Psoas muscle (tissue), 7 donors: ENCODE measurements at regions not wholly inside any gene's neighbourhood (a gene's known extent, or its start where the extent isn't known, plus 50 kb on each side); places are given as distances from the start of the nearest gene placed in this dataset.

ENCODE experiments used
- ATAC-seq, 4 donors: fragments of 200-7000 bp; cut with Tn5 transposase; one replicate each; pipeline ENCODE4 v1.9.1; 2020; ENCODE audit warnings: moderate library complexity in 3 of 4, mild to moderate bottlenecking in 2 of 4
- DNase-seq, 2 donors: peaks; one replicate each; pipeline ENCODE4 v3.0.0-alpha.2; 2020
- H3K27ac ChIP-seq: fragments of 200-600 bp; one replicate; pipeline ENCODE4 v1.8.0; 2022
- H3K27me3 ChIP-seq, 3 donors: fragments of 200-600 bp in 1 of 3; one replicate each; pipeline versions ENCODE4 v1.6.1 to v1.8.0; 2013 to 2022; ENCODE audit warnings: low read length in 2 of 3, mild to moderate bottlenecking in 2 of 3, moderate library complexity in 1 of 3; ENCODE audit not compliant: insufficient read depth in 3 of 3
- H3K36me3 ChIP-seq, 2 donors: fragments of 200-600 bp in 1 of 2; one replicate each; pipeline versions ENCODE4 v1.6.1 to v1.8.0; 2013 to 2022; ENCODE audit warnings: low read depth in 1 of 2, mild to moderate bottlenecking in 1 of 2, moderate library complexity in 1 of 2; ENCODE audit not compliant: insufficient read depth in 1 of 2
- H3K4me1 ChIP-seq: fragments of 200-600 bp; one replicate; pipeline ENCODE4 v1.8.0; 2022
- H3K4me3 ChIP-seq: fragments of 200-600 bp; one replicate; pipeline ENCODE4 v1.8.0; 2022; ENCODE audit warnings: mild to moderate bottlenecking
- H3K9me3 ChIP-seq: fragments of 200-600 bp; one replicate; pipeline ENCODE4 v1.8.0; 2022
- CTCF ChIP-seq: fragments of 200-600 bp; IDR thresholded peaks from one replicate; pipeline ENCODE4 v1.8.0; 2022; ENCODE audit warnings: antibody characterized with exemption
- WGBS, 3 donors: extraction: QIAGEN DNeasy Blood & Tissue Kit; methylation state at CpG; one replicate each; pipeline versions ENCODE4 v1.1.6 to v1.1.7; 2013; 5-methylcytosine and 5-hydroxymethylcytosine counted together
- intact Hi-C, 2 donors: fragments of 100-400 bp; cut with DNase I; formaldehyde crosslinking; loops; one replicate each; pipeline versions ENCODE4 v1.11.0 to v1.14.2; 2022
- donor health status: healthy with polysubstance abuse.
- donor health status: DM: no; HTN: no; CAD: no; lungs with moderate emphysema.
- donor health status: Bipolar disorder and iron deficiency.
- donor health status: healthy.
- donor health status: DM: yes; HTN: yes; CAD: no.
- donor health status: DM: no; HTN: no; CAD: no.
- donor health status: DM: yes; HTN: yes; CAD: no.

- no peak for ATAC-seq
- H3K9me3 ChIP-seq, result no peaks in the 10 kb centered on the region
- WGBS, 3 donors, result 30 to 46% (median 40%) methylated on average over 14 of the region's 14 CpGs
- no peaks in the 10 kb centered on the region for H3K4me1 ChIP-seq
- no peak overlapping the region for H3K27ac ChIP-seq
- H3K27me3 ChIP-seq, result peaks cover 0 to 2% (median 0%) of the 10 kb centered on the region in 3 donors
- intact Hi-C loops, result no loop called here
- no peaks in the 10 kb centered on the region for H3K36me3 ChIP-seq
- H3K4me3 ChIP-seq, result no peak overlapping the region
- no peak for DNase-seq
- TF ChIP-seq CTCF, result no peak
These were observed 237.7 kb upstream of the C1orf174 start for GRCh38 chr1:4137621-4138415.

- Histone ChIP-seq H3K4me3 (no peak overlapping the region), H3K4me1 (no peaks in the 10 kb centered on the region), H3K27me3 (peaks cover 0 to 2% (median 0%) of the 10 kb centered on the region in 3 donors), H3K27ac (no peak overlapping the region), H3K36me3 (no peaks in the 10 kb centered on the region), H3K9me3 (no peaks in the 10 kb centered on the region)
- intact Hi-C loops, result no loop called here
- 89 to 91% (median 90%) methylated on average over 8 of the region's 8 CpGs for WGBS, 3 donors
- DNase-seq, result no peak
- no peak for ATAC-seq
- no peak for TF ChIP-seq CTCF
These were observed 239.6 kb upstream of the C1orf174 start for GRCh38 chr1:4139646-4140045.

- ATAC-seq (no peak), DNase-seq (no peak)
- Histone ChIP-seq H3K27ac (no peak overlapping the region), H3K4me1 (no peaks in the 10 kb centered on the region), H3K27me3 (peaks cover 0 to 2% (median 0%) of the 10 kb centered on the region in 3 donors), H3K9me3 (no peaks in the 10 kb centered on the region), H3K4me3 (no peak overlapping the region), H3K36me3 (no peaks in the 10 kb centered on the region)
- no peak for TF ChIP-seq CTCF
- intact Hi-C loops, result no loop called here
- WGBS, 3 donors, result 86 to 91% (median 89%) methylated on average over 13 of the region's 13 CpGs
These were observed 240.2 kb upstream of the C1orf174 start for GRCh38 chr1:4140241-4140640.

DNA sequence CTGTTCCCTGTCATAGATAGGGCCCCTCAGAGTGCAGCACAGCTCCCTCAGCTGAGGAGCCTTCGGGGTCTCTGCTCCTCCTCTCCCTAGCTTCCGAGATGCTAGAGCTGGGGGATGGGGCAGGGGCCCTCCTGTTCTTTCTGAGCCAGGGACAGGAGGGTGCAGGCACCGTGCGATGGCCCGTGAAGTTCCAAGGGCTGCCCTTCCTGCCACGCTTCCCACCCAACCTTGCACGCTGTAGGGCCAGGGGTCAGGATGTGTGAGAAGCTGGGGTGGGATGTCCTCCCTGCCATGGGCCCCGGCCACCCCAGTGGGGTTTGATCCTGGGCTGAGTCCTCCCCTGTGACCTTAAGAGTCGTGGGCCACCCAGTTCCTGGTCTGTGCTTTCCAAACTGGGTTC, 240.7 kb upstream of the C1orf174 start:
- ATAC-seq (no peak), DNase-seq (no peak)
- H3K4me3 ChIP-seq, result no peak overlapping the region
- TF ChIP-seq CTCF, result no peak
- 77 to 78% (median 77%) methylated on average over 8 to 9 of the region's 9 CpGs for WGBS, 3 donors
- no peak overlapping the region for H3K27ac ChIP-seq
- H3K9me3 ChIP-seq, result no peaks in the 10 kb centered on the region
- intact Hi-C loops, result no loop called here
- peaks cover 0 to 2% (median 0%) of the 10 kb centered on the region in 3 donors for H3K27me3 ChIP-seq
- H3K4me1 ChIP-seq, result no peaks in the 10 kb centered on the region
- no peaks in the 10 kb centered on the region for H3K36me3 ChIP-seq
